ENCODE measurements at regions not wholly inside any gene's neighbourhood (a gene's known extent, or its start where the extent isn't known, plus 50 kb on each side); places are given as distances from the start of the nearest gene placed in this dataset.

GRCh38 chr4:156322592-156322991, 368.9 kb upstream of the CTSO start:
- Mint-ChIP-seq H3K4me1 (no peaks in the 10 kb centered on the region), H3K36me3 (ENCODE audit: low read depth) (no peaks in the 10 kb centered on the region), H3K9me3 (peaks cover 3% of the 10 kb centered on the region), H3K4me3 (no peak overlapping the region), H3K27ac (no peak overlapping the region), H3K27me3 (ENCODE audit: low read depth) (no peaks in the 10 kb centered on the region)
- TF ChIP-seq CTCF (IDR thresholded peaks at IDR 0.05; ENCODE audit: unreplicated experiment in 3 of 3), result no peak

- H3K36me3 Mint-ChIP-seq (ENCODE audit: low read depth), result no peaks in the 10 kb centered on the region
- H3K4me3 Mint-ChIP-seq, result no peak overlapping the region
- H3K27ac Mint-ChIP-seq, result no peak overlapping the region
- H3K4me1 Mint-ChIP-seq, result no peaks in the 10 kb centered on the region
- no peaks in the 10 kb centered on the region for H3K27me3 Mint-ChIP-seq (ENCODE audit: low read depth)
- no peak for TF ChIP-seq CTCF (IDR thresholded peaks at IDR 0.05; ENCODE audit: unreplicated experiment in 3 of 3)
- peaks cover 9% of the 10 kb centered on the region for H3K9me3 Mint-ChIP-seq
These were observed 367.5 kb upstream of the CTSO start for GRCh38 chr4:156321203-156321602.

GRCh38 chr4:156313497-156313896, 359.8 kb upstream of the CTSO start:
- H3K27me3 Mint-ChIP-seq (ENCODE audit: low read depth), result no peaks in the 10 kb centered on the region
- no peak overlapping the region for H3K4me3 Mint-ChIP-seq
- peaks cover 6% of the 10 kb centered on the region for H3K4me1 Mint-ChIP-seq
- peaks cover 13% of the 10 kb centered on the region for H3K9me3 Mint-ChIP-seq
- no peak overlapping the region for H3K27ac Mint-ChIP-seq
- no peaks in the 10 kb centered on the region for H3K36me3 Mint-ChIP-seq (ENCODE audit: low read depth)
- TF ChIP-seq CTCF (IDR thresholded peaks at IDR 0.05; ENCODE audit: unreplicated experiment in 3 of 3), result no peak

GRCh38 chr4:156312261-156312847, 358.7 kb upstream of the CTSO start:
- H3K4me3 Mint-ChIP-seq, result no peak overlapping the region
- H3K4me1 Mint-ChIP-seq, result peaks cover 8% of the 10 kb centered on the region
- no peaks in the 10 kb centered on the region for H3K36me3 Mint-ChIP-seq (ENCODE audit: low read depth)
- H3K27ac Mint-ChIP-seq, result no peak overlapping the region
- TF ChIP-seq CTCF (IDR thresholded peaks at IDR 0.05; ENCODE audit: unreplicated experiment in 3 of 3), result no peak
- H3K27me3 Mint-ChIP-seq (ENCODE audit: low read depth), result no peaks in the 10 kb centered on the region
- H3K9me3 Mint-ChIP-seq, result peaks cover 10% of the 10 kb centered on the region

DNA sequence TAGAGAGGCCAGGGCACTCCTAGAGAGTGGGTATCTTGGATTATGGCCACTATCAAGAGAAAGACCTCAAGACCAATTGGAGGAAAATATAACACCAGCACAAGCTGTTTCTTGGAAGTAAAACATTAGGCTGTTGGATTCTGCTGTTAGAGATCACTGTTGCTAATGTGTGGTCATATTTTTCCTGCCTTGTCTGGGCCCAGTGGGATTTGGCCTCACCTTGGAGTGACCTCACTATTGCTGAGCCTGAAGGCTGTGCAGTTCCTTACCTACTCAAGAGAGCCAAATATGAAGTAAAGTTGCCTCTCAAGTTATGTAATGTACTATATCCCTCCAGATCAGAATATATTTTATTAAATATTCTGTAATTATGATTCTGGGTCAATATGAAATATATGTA, 355.4 kb upstream of the CTSO start:
- Mint-ChIP-seq H3K4me3 (no peak overlapping the region), H3K9me3 (no peaks in the 10 kb centered on the region), H3K36me3 (ENCODE audit: low read depth) (no peaks in the 10 kb centered on the region), H3K27me3 (ENCODE audit: low read depth) (no peaks in the 10 kb centered on the region), H3K27ac (no peak overlapping the region), H3K4me1 (peaks cover 18% of the 10 kb centered on the region)
- TF ChIP-seq CTCF (IDR thresholded peaks at IDR 0.05; ENCODE audit: unreplicated experiment in 3 of 3), result no peak

DNA sequence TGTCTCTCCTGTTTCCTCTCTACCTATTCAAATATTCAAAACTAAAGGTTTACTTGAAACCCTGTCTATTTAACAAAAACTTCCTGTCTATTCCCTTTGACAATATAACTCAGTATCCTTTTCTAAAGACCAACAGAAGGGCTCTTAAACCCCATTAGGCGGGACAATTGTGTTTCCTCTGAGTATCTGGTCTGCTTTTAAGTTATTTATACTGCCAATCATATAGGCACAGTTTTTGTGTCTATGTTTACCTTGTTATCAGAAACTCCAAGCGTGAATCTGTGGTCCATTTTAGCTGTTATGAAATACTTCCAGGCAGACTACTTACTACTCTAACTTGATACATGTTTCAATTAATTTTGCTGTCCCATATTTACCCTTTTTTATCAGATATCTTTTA, 350.0 kb upstream of the CTSO start:
- Mint-ChIP-seq H3K27me3 (ENCODE audit: low read depth) (no peaks in the 10 kb centered on the region), H3K4me1 (peaks cover 19% of the 10 kb centered on the region), H3K36me3 (ENCODE audit: low read depth) (no peaks in the 10 kb centered on the region), H3K9me3 (no peaks in the 10 kb centered on the region), H3K4me3 (no peak overlapping the region), H3K27ac (no peak overlapping the region)
- no peak for TF ChIP-seq CTCF (IDR thresholded peaks at IDR 0.05; ENCODE audit: unreplicated experiment in 3 of 3)

Data from nephron (organoid).